ENCODE measurements at regions not wholly inside any gene's neighbourhood (a gene's known extent, or its start where the extent isn't known, plus 50 kb on each side); places are given as distances from the start of the nearest gene placed in this dataset.

GRCh38 chr18:40066368-40066767, 1888.7 kb upstream of the PIK3C3 start:
- no peak for DNase-seq (ENCODE audit: low read depth, low spot score)

GRCh38 chr18:40063488-40063887, 1891.5 kb upstream of the PIK3C3 start:
- no peak for DNase-seq (ENCODE audit: low read depth, low spot score)

GRCh38 chr18:40061086-40061485, 1893.9 kb upstream of the PIK3C3 start:
- DNase-seq (ENCODE audit: low read depth, low spot score): no peak

- no peak for DNase-seq (ENCODE audit: low read depth, low spot score)
Measured at GRCh38 chr18:40060562-40060961, 1894.5 kb upstream of the PIK3C3 start.

GRCh38 chr18:40058811-40059570, 1896.0 kb upstream of the PIK3C3 start:
- DNase-seq (ENCODE audit: low read depth, low spot score): no peak

- DNase-seq (ENCODE audit: low read depth, low spot score): no peak
Measured at GRCh38 chr18:40056079-40056692, 1898.8 kb upstream of the PIK3C3 start.

GRCh38 chr18:40055262-40055661, 1899.8 kb upstream of the PIK3C3 start:
- no peak for DNase-seq (ENCODE audit: low read depth, low spot score)

- no peak for DNase-seq (ENCODE audit: low read depth, low spot score)
Measured at GRCh38 chr18:40049716-40050115, 1905.3 kb upstream of the PIK3C3 start.

- no peak for DNase-seq (ENCODE audit: low read depth, low spot score)
Measured at GRCh38 chr18:40048886-40049650, 1906.0 kb upstream of the PIK3C3 start.

GRCh38 chr18:40048253-40048652, 1906.8 kb upstream of the PIK3C3 start:
- DNase-seq (ENCODE audit: low read depth, low spot score): no peak

GRCh38 chr18:40046596-40046995, 1908.4 kb upstream of the PIK3C3 start:
- DNase-seq (ENCODE audit: low read depth, low spot score): no peak

GRCh38 chr18:40041951-40042350, 1913.1 kb upstream of the PIK3C3 start:
- DNase-seq (ENCODE audit: low read depth, low spot score): no peak

- DNase-seq (ENCODE audit: low read depth, low spot score): no peak
Measured at GRCh38 chr18:40040574-40040973, 1914.5 kb upstream of the PIK3C3 start.

- no peak for DNase-seq (ENCODE audit: low read depth, low spot score)
Measured at GRCh38 chr18:40037356-40037755, 1917.7 kb upstream of the PIK3C3 start.

GRCh38 chr18:40036861-40037260, 1918.2 kb upstream of the PIK3C3 start:
- DNase-seq (ENCODE audit: low read depth, low spot score): no peak

GRCh38 chr18:40035966-40036365, 1919.1 kb upstream of the PIK3C3 start:
- no peak for DNase-seq (ENCODE audit: low read depth, low spot score)

- no peak for DNase-seq (ENCODE audit: low read depth, low spot score)
Measured at GRCh38 chr18:40032076-40032475, 1923.0 kb upstream of the PIK3C3 start.

- DNase-seq (ENCODE audit: low read depth, low spot score): no peak
Measured at GRCh38 chr18:40031435-40031834, 1923.6 kb upstream of the PIK3C3 start.

- no peak for DNase-seq (ENCODE audit: low read depth, low spot score)
Measured at GRCh38 chr18:40019797-40020392, 1935.1 kb upstream of the PIK3C3 start.

GRCh38 chr18:40018266-40018665, 1936.8 kb upstream of the PIK3C3 start:
- no peak for DNase-seq (ENCODE audit: low read depth, low spot score)

- DNase-seq (ENCODE audit: low read depth, low spot score): no peak
Measured at GRCh38 chr18:40017021-40017420, 1938.0 kb upstream of the PIK3C3 start.

GRCh38 chr18:40016405-40016804, 1938.6 kb upstream of the PIK3C3 start:
- DNase-seq (ENCODE audit: low read depth, low spot score): no peak

All from smooth muscle cell of the brain vasculature (primary cell).